ENCODE measurements at regions not wholly inside any gene's neighbourhood (a gene's known extent, or its start where the extent isn't known, plus 50 kb on each side); places are given as distances from the start of the nearest gene placed in this dataset.

- H3K36me3 ChIP-seq (ENCODE audit: insufficient read depth, low read length) = no peaks in the 10 kb centered on the region
- DNase-seq (ENCODE audit: low spot score) = no peak
- BruUV-seq (replicated peaks) = no TSS peak
- peaks cover 4% of the 10 kb centered on the region for H3K4me1 ChIP-seq (ENCODE audit: insufficient read depth, low read length, poor library complexity, severe bottlenecking)
- H3K9me2 ChIP-seq (ENCODE audit: insufficient read depth, low read length) = no peaks in the 10 kb centered on the region
- POLR2A ChIA-PET = no interaction called here
- no peak overlapping the region for H3K4me2 ChIP-seq (ENCODE audit: low read length)
- CTCF ChIA-PET (ENCODE audit: unreplicated experiment) = no interaction called here
- H3K79me2 ChIP-seq (ENCODE audit: insufficient read depth, low read depth, low read length) = no peaks in the 10 kb centered on the region
- H3K9me3 ChIP-seq (ENCODE audit: low read length) = no peaks in the 10 kb centered on the region
- no peak overlapping the region for H3K27ac ChIP-seq (ENCODE audit: low read depth, low read length, poor library complexity, severe bottlenecking)
- intact Hi-C loops (cut with micrococcal nuclease; ENCODE audit: unreplicated experiment) = no loop called here
- H2AFZ ChIP-seq (ENCODE audit: low read length) = no peak overlapping the region
- no peaks in the 10 kb centered on the region for H4K20me1 ChIP-seq (ENCODE audit: insufficient read depth, low read length)
- TF ChIP-seq CTCF (conservative IDR thresholded peaks at IDR 0.05; ENCODE audit: low read length) (no peak), EZH2phosphoT487 (IDR thresholded peaks at IDR 0.05; ENCODE audit: borderline replicate concordance, low read depth, low read length) (no peak)
- H3K4me3 ChIP-seq (ENCODE audit: low read depth, low read length, poor library complexity, severe bottlenecking) = no peak overlapping the region
Observed at GRCh38 chr5:111859031-111859430, 102.0 kb upstream of the NREP start.

GRCh38 chr5:111857623-111858022 lies 100.6 kb upstream of the NREP start:
- no peak overlapping the region for H3K4me2 ChIP-seq (ENCODE audit: low read length)
- TF ChIP-seq EZH2phosphoT487 (IDR thresholded peaks at IDR 0.05; ENCODE audit: borderline replicate concordance, low read depth, low read length) (no peak), CTCF (conservative IDR thresholded peaks at IDR 0.05; ENCODE audit: low read length) (no peak)
- H3K9me3 ChIP-seq (ENCODE audit: low read length) = no peaks in the 10 kb centered on the region
- no peak overlapping the region for H3K27ac ChIP-seq (ENCODE audit: low read depth, low read length, poor library complexity, severe bottlenecking)
- H3K36me3 ChIP-seq (ENCODE audit: insufficient read depth, low read length) = no peaks in the 10 kb centered on the region
- CTCF ChIA-PET (ENCODE audit: unreplicated experiment) = interaction anchor here (1.2 kb wide), 1 partner anchor 8 kb away, joined by 4 read pairs; no protein-coding TSS in a partner anchor
- intact Hi-C loops (cut with micrococcal nuclease; ENCODE audit: unreplicated experiment) = no loop called here
- BruUV-seq (replicated peaks) = no TSS peak
- H3K9me2 ChIP-seq (ENCODE audit: insufficient read depth, low read length) = no peaks in the 10 kb centered on the region
- DNase-seq (ENCODE audit: low spot score) = no peak
- POLR2A ChIA-PET = interaction anchor here (1.1 kb wide), 1 partner anchor 119 kb away, joined by 3 read pairs; no protein-coding TSS in a partner anchor
- peaks cover 14% of the 10 kb centered on the region for H3K4me1 ChIP-seq (ENCODE audit: insufficient read depth, low read length, poor library complexity, severe bottlenecking)
- H4K20me1 ChIP-seq (ENCODE audit: insufficient read depth, low read length) = no peaks in the 10 kb centered on the region
- no peak overlapping the region for H3K4me3 ChIP-seq (ENCODE audit: low read depth, low read length, poor library complexity, severe bottlenecking)
- H3K79me2 ChIP-seq (ENCODE audit: insufficient read depth, low read depth, low read length) = no peaks in the 10 kb centered on the region
- no peak overlapping the region for H2AFZ ChIP-seq (ENCODE audit: low read length)

- Histone ChIP-seq H3K9me2 (ENCODE audit: insufficient read depth, low read length) (no peaks in the 10 kb centered on the region), H3K27ac (ENCODE audit: low read depth, low read length, poor library complexity, severe bottlenecking) (no peak overlapping the region), H4K20me1 (ENCODE audit: insufficient read depth, low read length) (no peaks in the 10 kb centered on the region), H2AFZ (ENCODE audit: low read length) (no peak overlapping the region), H3K36me3 (ENCODE audit: insufficient read depth, low read length) (no peaks in the 10 kb centered on the region), H3K79me2 (ENCODE audit: insufficient read depth, low read depth, low read length) (no peaks in the 10 kb centered on the region), H3K9me3 (ENCODE audit: low read length) (no peaks in the 10 kb centered on the region), H3K4me3 (ENCODE audit: low read depth, low read length, poor library complexity, severe bottlenecking) (no peak overlapping the region), H3K4me2 (ENCODE audit: low read length) (no peak overlapping the region), H3K4me1 (ENCODE audit: insufficient read depth, low read length, poor library complexity, severe bottlenecking) (peaks cover 14% of the 10 kb centered on the region)
- ChIA-PET CTCF (ENCODE audit: unreplicated experiment) (interaction anchor here (1.2 kb wide), 1 partner anchor 8 kb away, joined by 4 read pairs; no protein-coding TSS in a partner anchor), POLR2A (interaction anchor here (0.6 to 1.1 kb wide), 2 partner anchors 118 to 689 kb away, joined by 3 to 6 read pairs; no protein-coding TSS in a partner anchor)
- no peak for DNase-seq (ENCODE audit: low spot score)
- intact Hi-C loops (cut with micrococcal nuclease; ENCODE audit: unreplicated experiment) = no loop called here
- no peak for TF ChIP-seq CTCF (conservative IDR thresholded peaks at IDR 0.05; ENCODE audit: low read length)
- no peak for TF ChIP-seq EZH2phosphoT487 (IDR thresholded peaks at IDR 0.05; ENCODE audit: borderline replicate concordance, low read depth, low read length)
- no TSS peak for BruUV-seq (replicated peaks)
Observed at GRCh38 chr5:111856876-111857466, 100.0 kb upstream of the NREP start.
